AG04450 (cell line): ENCODE measurements at regions not wholly inside any gene's neighbourhood (a gene's known extent, or its start where the extent isn't known, plus 50 kb on each side); places are given as distances from the start of the nearest gene placed in this dataset.

Source experiments
- CTCF ChIA-PET: fragments of 300-600, 350-600 bp; formaldehyde crosslinking; extraction: SDS; loops from one replicate; lab custom pipeline; 2022; ENCODE audit warnings: antibody characterized with exemption, inconsistent platforms; lab: Charles Lee
- POLR2A ChIA-PET: fragments of 350-600 bp; formaldehyde crosslinking; extraction: SDS; loops from one replicate; lab custom pipeline; 2021; ENCODE audit warnings: antibody characterized with exemption, inconsistent platforms; lab: Yijun Ruan, JAX
- DNase-seq: peaks from one replicate; pipeline ENCODE4 v3.0.0-alpha.2; 2011; ENCODE audit warnings: low read depth, low spot score
- H3K27ac ChIP-seq: one replicate; pipeline ENCODE4 v1.5.1; 2012; ENCODE audit warnings: low read depth, low read length, control low read depth
- H3K27me3 ChIP-seq: one replicate; pipeline ENCODE4 v1.6.0; 2012; ENCODE audit warnings: low read length; ENCODE audit not compliant: control insufficient read depth, insufficient read depth
- H3K4me3 ChIP-seq: 2 replicates; pipeline ENCODE4 v1.5.1; 2011; ENCODE audit warnings: mild to moderate bottlenecking, low read depth, low read length, control low read depth
- H3K9me3 ChIP-seq: 2 replicates; pipeline ENCODE4 v1.5.1; 2012; ENCODE audit warnings: low read length; ENCODE audit not compliant: control insufficient read depth, insufficient read depth
- CTCF ChIP-seq: IDR thresholded peaks from 2 replicates; pipeline ENCODE4 v1.5.1; 2011; ENCODE audit warnings: low read depth, low read length, control low read depth, inconsistent platforms

- H3K9me3 ChIP-seq, result no peaks in the 10 kb centered on the region
- DNase-seq, result no peak
- no peak for TF ChIP-seq CTCF
- no peak overlapping the region for H3K27ac ChIP-seq
- ChIA-PET CTCF (interaction anchor here (0.7 kb wide), 1 partner anchor 23 kb away, joined by 3 read pairs; no protein-coding TSS in a partner anchor), POLR2A (no interaction called here)
- H3K4me3 ChIP-seq, result no peak overlapping the region
- H3K27me3 ChIP-seq, result no peaks in the 10 kb centered on the region
These were observed 396.7 kb upstream of the MAGEC2 start for GRCh38 chrX:142601792-142602191.

GRCh38 chrX:142593361-142593862 lies 388.3 kb upstream of the MAGEC2 start:
- TF ChIP-seq CTCF, result no peak
- no peak overlapping the region for H3K27ac ChIP-seq
- CTCF ChIA-PET, result no interaction called here
- POLR2A ChIA-PET, result no interaction called here
- DNase-seq, result no peak
- no peaks in the 10 kb centered on the region for H3K27me3 ChIP-seq
- H3K9me3 ChIP-seq, result no peaks in the 10 kb centered on the region
- H3K4me3 ChIP-seq, result no peak overlapping the region

- H3K4me3 ChIP-seq, result no peak overlapping the region
- no peak overlapping the region for H3K27ac ChIP-seq
- no peaks in the 10 kb centered on the region for H3K27me3 ChIP-seq
- DNase-seq, result no peak
- H3K9me3 ChIP-seq, result peaks cover 6% of the 10 kb centered on the region; the same call in 1 of the 2 replicates
- no peak for TF ChIP-seq CTCF
- CTCF ChIA-PET, result no interaction called here
- POLR2A ChIA-PET, result no interaction called here
These were observed 371.5 kb upstream of the MAGEC2 start for GRCh38 chrX:142576615-142577014.

- ChIA-PET POLR2A (no interaction called here), CTCF (no interaction called here)
- Histone ChIP-seq H3K27me3 (no peaks in the 10 kb centered on the region), H3K4me3 (no peak overlapping the region), H3K27ac (no peak overlapping the region), H3K9me3 (no peaks in the 10 kb centered on the region)
- DNase-seq, result no peak
- no peak for TF ChIP-seq CTCF
These were observed 344.8 kb upstream of the MAGEC2 start for GRCh38 chrX:142549923-142550322.

GRCh38 chrX:142505839-142506238 lies 300.7 kb upstream of the MAGEC2 start:
- no peak overlapping the region for H3K4me3 ChIP-seq
- ChIA-PET CTCF (no interaction called here), POLR2A (no interaction called here)
- DNase-seq, result no peak
- H3K9me3 ChIP-seq, result no peaks in the 10 kb centered on the region
- TF ChIP-seq CTCF, result no peak
- no peaks in the 10 kb centered on the region for H3K27me3 ChIP-seq
- no peak overlapping the region for H3K27ac ChIP-seq
